HG03159 (cell line): ENCODE measurements at regions not wholly inside any gene's neighbourhood (a gene's known extent, or its start where the extent isn't known, plus 50 kb on each side); places are given as distances from the start of the nearest gene placed in this dataset.

Experiments
- ATAC-seq: cut with Tn5 transposase; IDR thresholded peaks from one replicate; pipeline ENCODE4 v1.9.1; 2021; ENCODE audit warnings: mild to moderate bottlenecking, moderate library complexity; ENCODE audit not compliant: unreplicated experiment

GRCh38 chr9:14471041-14471440 lies 157.1 kb upstream of the NFIB start:
- ATAC-seq: no peak

GRCh38 chr9:14467675-14468374 lies 153.9 kb upstream of the NFIB start:
- no peak for ATAC-seq

GRCh38 chr9:14466828-14467227 lies 152.9 kb upstream of the NFIB start:
- ATAC-seq: no peak

GRCh38 chr9:14466429-14466818 lies 152.5 kb upstream of the NFIB start:
- ATAC-seq: no peak

- no peak for ATAC-seq
Observed at GRCh38 chr9:14462950-14463349, 149.0 kb upstream of the NFIB start.

- no peak for ATAC-seq
Observed at GRCh38 chr9:14455243-14455642, 141.3 kb upstream of the NFIB start.

- ATAC-seq: no peak
Observed at GRCh38 chr9:14453286-14453685, 139.3 kb upstream of the NFIB start.

GRCh38 chr9:14452539-14452938 lies 138.6 kb upstream of the NFIB start:
- ATAC-seq: no peak

GRCh38 chr9:14451949-14452348 lies 138.0 kb upstream of the NFIB start:
- ATAC-seq: peak; percentile 95

GRCh38 chr9:14447103-14447502 lies 133.2 kb upstream of the NFIB start:
- no peak for ATAC-seq

GRCh38 chr9:14445946-14446345 lies 132.0 kb upstream of the NFIB start:
- no peak for ATAC-seq

GRCh38 chr9:14442956-14443355 lies 129.0 kb upstream of the NFIB start:
- no peak for ATAC-seq

- peak; percentile 64 for ATAC-seq
Observed at GRCh38 chr9:14441976-14442651, 128.2 kb upstream of the NFIB start.

- ATAC-seq: no peak
Observed at GRCh38 chr9:14441115-14441514, 127.2 kb upstream of the NFIB start.

- no peak for ATAC-seq
Observed at GRCh38 chr9:14440062-14440461, 126.1 kb upstream of the NFIB start.

GRCh38 chr9:14439555-14439954 lies 125.6 kb upstream of the NFIB start:
- ATAC-seq: no peak

- ATAC-seq: no peak
Observed at GRCh38 chr9:14438232-14439021, 124.5 kb upstream of the NFIB start.

GRCh38 chr9:14437354-14438231 lies 123.7 kb upstream of the NFIB start:
- ATAC-seq: no peak

GRCh38 chr9:14435871-14436270 lies 121.9 kb upstream of the NFIB start:
- no peak for ATAC-seq

- ATAC-seq: no peak
Observed at GRCh38 chr9:14434971-14435718, 121.2 kb upstream of the NFIB start.
